ENCODE measurements at regions not wholly inside any gene's neighbourhood (a gene's known extent, or its start where the extent isn't known, plus 50 kb on each side); places are given as distances from the start of the nearest gene placed in this dataset.

- no peak for DNase-seq (ENCODE audit: low read depth, low spot score)
Observed at GRCh38 chr1:4137621-4138415, 237.7 kb upstream of the C1orf174 start.

- DNase-seq (ENCODE audit: low read depth, low spot score), result no peak
Observed at GRCh38 chr1:4139646-4140045, 239.6 kb upstream of the C1orf174 start.

- no peak for DNase-seq (ENCODE audit: low read depth, low spot score)
Observed at GRCh38 chr1:4140241-4140640, 240.2 kb upstream of the C1orf174 start.

- DNase-seq (ENCODE audit: low read depth, low spot score), result no peak
Observed at GRCh38 chr1:4140821-4141220, 240.7 kb upstream of the C1orf174 start.

- no peak for DNase-seq (ENCODE audit: low read depth, low spot score)
Observed at GRCh38 chr1:4144349-4144971, 244.4 kb upstream of the C1orf174 start.

GRCh38 chr1:4146101-4146500 is 246.0 kb upstream of the C1orf174 start:
- DNase-seq (ENCODE audit: low read depth, low spot score), result no peak

- DNase-seq (ENCODE audit: low read depth, low spot score), result no peak
Observed at GRCh38 chr1:4146614-4147013, 246.5 kb upstream of the C1orf174 start.

- no peak for DNase-seq (ENCODE audit: low read depth, low spot score)
Observed at GRCh38 chr1:4147509-4147908, 247.4 kb upstream of the C1orf174 start.

GRCh38 chr1:4149281-4149680 is 249.2 kb upstream of the C1orf174 start:
- no peak for DNase-seq (ENCODE audit: low read depth, low spot score)

- no peak for DNase-seq (ENCODE audit: low read depth, low spot score)
Observed at GRCh38 chr1:4149831-4150230, 249.8 kb upstream of the C1orf174 start.

- DNase-seq (ENCODE audit: low read depth, low spot score), result no peak
Observed at GRCh38 chr1:4150262-4150661, 250.2 kb upstream of the C1orf174 start.

GRCh38 chr1:4152266-4152665 is 252.2 kb upstream of the C1orf174 start:
- no peak for DNase-seq (ENCODE audit: low read depth, low spot score)

GRCh38 chr1:4153571-4153970 is 253.5 kb upstream of the C1orf174 start:
- no peak for DNase-seq (ENCODE audit: low read depth, low spot score)

- no peak for DNase-seq (ENCODE audit: low read depth, low spot score)
Observed at GRCh38 chr1:4156241-4156973, 256.3 kb upstream of the C1orf174 start.

GRCh38 chr1:4160181-4160580 is 260.1 kb upstream of the C1orf174 start:
- DNase-seq (ENCODE audit: low read depth, low spot score), result no peak

- no peak for DNase-seq (ENCODE audit: low read depth, low spot score)
Observed at GRCh38 chr1:4161366-4162006, 261.4 kb upstream of the C1orf174 start.

GRCh38 chr1:4164965-4165364 is 264.9 kb upstream of the C1orf174 start:
- no peak for DNase-seq (ENCODE audit: low read depth, low spot score)

GRCh38 chr1:4165686-4166300 is 265.7 kb upstream of the C1orf174 start:
- no peak for DNase-seq (ENCODE audit: low read depth, low spot score)

- DNase-seq (ENCODE audit: low read depth, low spot score), result no peak
Observed at GRCh38 chr1:4166713-4167112, 266.6 kb upstream of the C1orf174 start.

- DNase-seq (ENCODE audit: low read depth, low spot score), result no peak
Observed at GRCh38 chr1:4169991-4170390, 269.9 kb upstream of the C1orf174 start.

- DNase-seq (ENCODE audit: low read depth, low spot score), result no peak
Observed at GRCh38 chr1:4170548-4171340, 270.7 kb upstream of the C1orf174 start.

Measured in activated naive CD8-positive, alpha-beta T cell treated with anti-CD3 and anti-CD28 coated beads, Interleukin-2, amount 50 U/mL, for 16 hours (primary cell).